GM23248 (cell line): ENCODE measurements at regions not wholly inside any gene's neighbourhood (a gene's known extent, or its start where the extent isn't known, plus 50 kb on each side); places are given as distances from the start of the nearest gene placed in this dataset.

Experiments
- DNase-seq: peaks from one replicate; pipeline ENCODE4 v3.0.0-alpha.2; 2015
- H2AFZ ChIP-seq: fragments of 200-600 bp; sonication (generic); 2 replicates; pipeline ENCODE4 v1.6.1; 2016; ENCODE audit warnings: antibody characterized with exemption
- H3F3A ChIP-seq: fragments of 200-600 bp; sonication (generic); 2 replicates; pipeline ENCODE4 v1.6.1; 2016; ENCODE audit warnings: mild to moderate bottlenecking, antibody characterized with exemption, mixed run types; ENCODE audit not compliant: insufficient read depth
- H3K27ac ChIP-seq: fragments of 200-600 bp; sonication (generic); 2 replicates; pipeline ENCODE4 v1.5.1; 2016; ENCODE audit warnings: mild to moderate bottlenecking
- H3K27me3 ChIP-seq: fragments of 200-600 bp; sonication (generic); replicated peaks from 2 replicates; pipeline ENCODE4 v1.6.1; 2016; ENCODE audit warnings: mild to moderate bottlenecking; ENCODE audit not compliant: insufficient read depth
- H3K36me3 ChIP-seq: fragments of 200-600 bp; sonication (generic); 2 replicates; pipeline ENCODE4 v1.6.1; 2016; ENCODE audit warnings: low read depth, mild to moderate bottlenecking
- H3K4me1 ChIP-seq: fragments of 200-600 bp; sonication (generic); 2 replicates; pipeline ENCODE4 v1.6.1; 2016; ENCODE audit warnings: mild to moderate bottlenecking; ENCODE audit not compliant: insufficient read depth
- H3K4me2 ChIP-seq: fragments of 200-600 bp; sonication (generic); one replicate; pipeline ENCODE4 v1.6.1; 2016; ENCODE audit warnings: mild to moderate bottlenecking; ENCODE audit not compliant: unreplicated experiment
- H3K4me3 ChIP-seq: fragments of 200-600 bp; sonication (generic); 2 replicates; pipeline ENCODE4 v1.5.1; 2016; ENCODE audit warnings: mild to moderate bottlenecking
- H3K79me2 ChIP-seq: fragments of 200-600 bp; sonication (generic); 2 replicates; pipeline ENCODE4 v1.6.1; 2016; ENCODE audit warnings: mild to moderate bottlenecking; ENCODE audit not compliant: insufficient read depth
- H3K9ac ChIP-seq: fragments of 200-600 bp; sonication (generic); 2 replicates; pipeline ENCODE4 v1.6.1; 2016; ENCODE audit warnings: mild to moderate bottlenecking
- H3K9me2 ChIP-seq: fragments of 200-600 bp; sonication (generic); 2 replicates; pipeline ENCODE4 v1.6.1; 2016; ENCODE audit warnings: mixed run types, mild to moderate bottlenecking, moderate library complexity; ENCODE audit not compliant: insufficient read depth
- H3K9me3 ChIP-seq: fragments of 200-600 bp; sonication (generic); one replicate; pipeline ENCODE4 v1.6.1; 2017; ENCODE audit warnings: low read depth
- H4K20me1 ChIP-seq: fragments of 200-600 bp; sonication (generic); 2 replicates; pipeline ENCODE4 v1.6.0; 2016; ENCODE audit not compliant: insufficient read depth
- EZH2 ChIP-seq: fragments of 200-600 bp; sonication (generic); IDR thresholded peaks from 2 replicates; pipeline ENCODE4 v1.6.1; 2018; ENCODE audit warnings: antibody characterized with exemption, mild to moderate bottlenecking; ENCODE audit not compliant: insufficient read depth, poor library complexity, severe bottlenecking
- EZH2phosphoT487 ChIP-seq: fragments of 200-600 bp; sonication (generic); IDR thresholded peaks from 2 replicates; pipeline ENCODE4 v1.6.1; 2018; ENCODE audit warnings: antibody characterized with exemption, moderate library complexity, mild to moderate bottlenecking, low read depth; ENCODE audit not compliant: insufficient read depth
- WGBS, 2 experiments: methylation state at CpG; one replicate each; pipeline ENCODE4 v1.1.6; 2015 to 2017; ENCODE audit warnings: low lambda C conversion rate in 2 of 2, low coverage in 1 of 2; ENCODE audit errors: missing lambda C conversion rate in 2 of 2; 5-methylcytosine and 5-hydroxymethylcytosine counted together
- in situ Hi-C: fragments of 300-500 bp; cut with MboI; formaldehyde crosslinking; loops from 2 replicates; pipeline ENCODE4 v1.15.0; 2020

DNA sequence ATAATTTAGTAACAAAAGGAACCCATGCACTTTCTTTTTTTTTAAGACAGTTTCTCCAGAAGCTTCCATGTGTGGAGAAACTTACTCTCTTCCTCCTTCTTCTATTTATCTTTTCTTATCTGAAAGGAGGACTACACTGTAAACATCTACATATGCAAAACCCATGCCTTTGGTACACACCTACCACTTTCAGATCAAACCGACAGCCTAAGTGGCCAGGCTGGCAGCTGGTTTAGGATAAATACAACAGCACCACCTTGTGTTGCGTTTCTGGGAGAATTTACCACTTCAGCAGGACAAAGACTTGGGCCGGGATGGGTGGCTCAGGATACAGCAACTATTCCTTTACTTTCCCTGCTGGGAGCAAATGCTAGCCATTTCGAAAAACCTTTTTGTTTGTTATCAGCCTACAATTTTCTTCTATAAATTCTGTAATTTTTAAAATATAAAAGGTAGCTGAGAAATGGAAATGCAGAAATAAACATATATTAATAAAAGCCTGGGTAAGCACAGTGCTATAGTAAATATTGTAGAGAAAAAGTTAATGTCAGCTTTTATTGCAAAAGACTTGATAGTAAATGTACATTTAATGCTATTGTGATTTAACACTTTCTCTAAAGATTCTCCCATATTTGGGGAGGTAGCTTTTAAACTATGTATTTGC lies 94.0 kb upstream of the RFC3 start:
- peak overlapping the region; percentile 71; the same call in 1 of the 2 replicates for H2AFZ ChIP-seq
- H3K9me3 ChIP-seq = no peaks in the 10 kb centered on the region
- H3F3A ChIP-seq = peaks cover 44% of the 10 kb centered on the region
- no peaks in the 10 kb centered on the region for H3K36me3 ChIP-seq
- H3K9ac ChIP-seq = no peak overlapping the region
- no peak overlapping the region for H3K4me2 ChIP-seq
- H3K27me3 ChIP-seq = no peaks in the 10 kb centered on the region
- no peaks in the 10 kb centered on the region for H3K79me2 ChIP-seq
- in situ Hi-C loops = loop anchor here (25.0 kb wide), 1 partner anchor 1137 kb away; the partner anchor contains the start of gene PDS5B
- no peak for TF ChIP-seq EZH2phosphoT487
- no peak for TF ChIP-seq EZH2
- H3K27ac ChIP-seq = no peak overlapping the region
- H3K4me1 ChIP-seq = peaks cover 45% of the 10 kb centered on the region
- H3K4me3 ChIP-seq = no peak overlapping the region
- no peaks in the 10 kb centered on the region for H4K20me1 ChIP-seq
- WGBS, 2 experiments = 0 to 1% methylated on average over 4 of the region's 4 CpGs
- H3K9me2 ChIP-seq = no peaks in the 10 kb centered on the region
- DNase-seq = peak; percentile 90

- 91 to 97% methylated on average over 2 of the region's 2 CpGs for WGBS, 2 experiments
- peaks cover 45% of the 10 kb centered on the region for H3K4me1 ChIP-seq
- no peaks in the 10 kb centered on the region for H3K9me3 ChIP-seq
- no peak for DNase-seq
- no peak overlapping the region for H3K27ac ChIP-seq
- no peaks in the 10 kb centered on the region for H3K36me3 ChIP-seq
- in situ Hi-C loops = no loop called here
- TF ChIP-seq EZH2phosphoT487 (no peak), EZH2 (no peak)
- H3K4me2 ChIP-seq = no peak overlapping the region
- no peaks in the 10 kb centered on the region for H3K9me2 ChIP-seq
- H3K4me3 ChIP-seq = no peak overlapping the region
- no peaks in the 10 kb centered on the region for H3K79me2 ChIP-seq
- no peak overlapping the region for H3K9ac ChIP-seq
- H3F3A ChIP-seq = peaks cover 44% of the 10 kb centered on the region
- no peaks in the 10 kb centered on the region for H3K27me3 ChIP-seq
- H2AFZ ChIP-seq = no peak overlapping the region
- H4K20me1 ChIP-seq = no peaks in the 10 kb centered on the region
Measured at GRCh38 chr13:33725340-33725739, 92.6 kb upstream of the RFC3 start.

- DNase-seq = peak; percentile 35
- Histone ChIP-seq H3K27me3 (no peaks in the 10 kb centered on the region), H3K9ac (no peak overlapping the region), H3K4me2 (peak overlapping the region; percentile 6), H3F3A (peaks cover 23% of the 10 kb centered on the region), H2AFZ (no peak overlapping the region), H3K27ac (no peak overlapping the region), H3K4me1 (peaks cover 29% of the 10 kb centered on the region), H3K4me3 (no peak overlapping the region), H3K79me2 (no peaks in the 10 kb centered on the region), H4K20me1 (no peaks in the 10 kb centered on the region), H3K9me3 (no peaks in the 10 kb centered on the region), H3K9me2 (no peaks in the 10 kb centered on the region), H3K36me3 (no peaks in the 10 kb centered on the region)
- WGBS, 2 experiments = 72 to 78% methylated on average over 4 of the region's 4 CpGs
- TF ChIP-seq EZH2 (no peak), EZH2phosphoT487 (no peak)
- in situ Hi-C loops = no loop called here
Measured at GRCh38 chr13:33727297-33728083, 90.5 kb upstream of the RFC3 start.

DNA sequence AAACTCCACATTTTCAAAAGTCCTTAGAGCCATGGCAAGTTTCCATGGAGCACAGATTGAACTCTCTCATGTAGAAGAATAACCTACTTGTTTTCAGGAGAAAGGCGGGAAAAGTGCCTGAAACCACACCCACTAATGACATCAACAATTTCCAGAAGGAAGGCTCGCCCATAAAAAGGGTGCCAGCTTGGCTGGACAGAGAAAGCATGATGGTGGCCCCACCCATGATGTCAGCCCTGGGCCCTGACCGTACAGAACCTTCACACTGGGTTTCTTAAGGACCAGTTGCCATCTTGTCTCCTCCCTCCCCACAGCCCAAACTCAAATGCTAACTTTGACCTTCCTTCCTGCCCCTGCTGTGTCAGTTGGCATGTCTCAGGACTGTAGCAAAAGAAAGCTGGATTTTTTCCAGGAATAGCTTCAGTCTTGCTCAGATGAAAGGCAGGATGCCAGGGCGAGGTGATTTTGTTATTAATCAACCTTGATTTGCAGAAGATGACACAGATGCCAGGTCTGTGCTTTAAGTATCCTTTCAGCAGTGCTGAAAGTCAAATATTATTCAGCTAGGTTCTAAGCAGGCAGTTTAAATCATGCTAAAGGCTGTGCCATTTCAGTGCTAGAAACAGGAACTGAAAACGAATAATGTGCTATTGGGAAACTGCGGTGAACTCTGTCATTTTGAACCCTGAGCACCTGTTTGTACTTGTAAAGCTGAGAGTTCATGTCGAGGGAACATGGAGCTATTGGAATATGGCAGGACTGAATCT lies 89.5 kb upstream of the RFC3 start:
- Histone ChIP-seq H3K4me3 (no peak overlapping the region), H4K20me1 (no peaks in the 10 kb centered on the region), H3K79me2 (no peaks in the 10 kb centered on the region), H3K27ac (no peak overlapping the region), H3K9ac (no peak overlapping the region), H3K9me2 (no peaks in the 10 kb centered on the region), H3K4me1 (peaks cover 19% of the 10 kb centered on the region), H2AFZ (no peak overlapping the region), H3F3A (peaks cover 18% of the 10 kb centered on the region), H3K4me2 (no peak overlapping the region), H3K27me3 (no peaks in the 10 kb centered on the region), H3K9me3 (no peaks in the 10 kb centered on the region), H3K36me3 (no peaks in the 10 kb centered on the region)
- in situ Hi-C loops = no loop called here
- TF ChIP-seq EZH2 = no peak
- no peak for TF ChIP-seq EZH2phosphoT487
- peak; percentile 26 for DNase-seq
- 48 to 52% methylated on average over 7 of the region's 7 CpGs for WGBS, 2 experiments
